Endodermal cell (in vitro differentiated cells): ENCODE measurements at regions not wholly inside any gene's neighbourhood (a gene's known extent, or its start where the extent isn't known, plus 50 kb on each side); places are given as distances from the start of the nearest gene placed in this dataset.

Experiments
- DNase-seq: peaks from one replicate; pipeline ENCODE4 v3.0.0-alpha.2; 2017
- H3K27ac ChIP-seq: 2 replicates; pipeline ENCODE4 v1.5.1; 2013; ENCODE audit warnings: mild to moderate bottlenecking, low read depth, low read length, moderate library complexity
- H3K27me3 ChIP-seq: 2 replicates; pipeline ENCODE4 v1.6.1; 2013; ENCODE audit warnings: mild to moderate bottlenecking, low read length, moderate library complexity; ENCODE audit not compliant: insufficient read depth, control insufficient read depth, poor library complexity, severe bottlenecking
- H3K36me3 ChIP-seq: 2 replicates; pipeline ENCODE4 v1.7.0; 2013; ENCODE audit warnings: mild to moderate bottlenecking, low read length, moderate library complexity; ENCODE audit not compliant: control insufficient read depth, insufficient read depth
- H3K4me1 ChIP-seq: one replicate; pipeline ENCODE4 v1.7.0; 2013; ENCODE audit warnings: low read length; ENCODE audit not compliant: control insufficient read depth, insufficient read depth
- H3K4me3 ChIP-seq: 2 replicates; pipeline ENCODE4 v1.5.1; 2013; ENCODE audit warnings: mild to moderate bottlenecking, low read length, moderate library complexity
- H3K9ac ChIP-seq: 2 replicates; pipeline ENCODE4 v1.6.1; 2013; ENCODE audit warnings: mild to moderate bottlenecking, low read length, moderate library complexity; ENCODE audit not compliant: poor library complexity, severe bottlenecking; ENCODE audit errors: extremely low read depth
- H3K9me3 ChIP-seq: 2 replicates; pipeline ENCODE4 v1.6.1; 2013; ENCODE audit warnings: mild to moderate bottlenecking, low read length, moderate library complexity; ENCODE audit not compliant: control insufficient read depth
- H3K27ac Mint-ChIP-seq: 2 replicates; pipeline ENCODE4 v1.8.0; 2020; ENCODE audit warnings: mixed read lengths
- H3K27me3 Mint-ChIP-seq: 2 replicates; pipeline ENCODE4 v1.8.0; 2021; ENCODE audit warnings: mild to moderate bottlenecking, mixed read lengths; ENCODE audit not compliant: insufficient read depth
- H3K36me3 Mint-ChIP-seq: 2 replicates; pipeline ENCODE4 v1.8.0; 2020; ENCODE audit warnings: low read depth, mixed read lengths
- H3K4me1 Mint-ChIP-seq: 2 replicates; pipeline ENCODE4 v1.8.0; 2020; ENCODE audit warnings: mixed read lengths
- H3K4me3 Mint-ChIP-seq: 2 replicates; pipeline ENCODE4 v1.8.0; 2020; ENCODE audit warnings: mild to moderate bottlenecking, moderate library complexity, mixed read lengths
- H3K9me3 Mint-ChIP-seq: 2 replicates; pipeline ENCODE4 v1.8.0; 2020; ENCODE audit warnings: mild to moderate bottlenecking, mixed read lengths
- CTCF ChIP-seq: fragments of 200-600 bp; sonication (generic); conservative IDR thresholded peaks from 2 replicates; pipeline ENCODE4 v1.5.0; 2021; ENCODE audit warnings: antibody characterized with exemption, mild to moderate bottlenecking
- WGBS, 2 experiments: methylation state at CpG; one replicate each; pipeline versions ENCODE4 v1.1.5 to v1.1.7; 2013; ENCODE audit warnings: missing lambda C conversion rate in 2 of 2, mixed read lengths in 1 of 2; ENCODE audit not compliant: insufficient coverage in 1 of 2, insufficient read length in 1 of 2; 5-methylcytosine and 5-hydroxymethylcytosine counted together

GRCh38 chr9:88690628-88691027 is 155.7 kb downstream of the NXNL2 start:
- DNase-seq = no peak
- no peak overlapping the region for H3K4me3 ChIP-seq
- Mint-ChIP-seq H3K27me3 (no peaks in the 10 kb centered on the region), H3K4me1 (no peaks in the 10 kb centered on the region), H3K9me3 (peaks cover 30% of the 10 kb centered on the region), H3K4me3 (no peak overlapping the region), H3K27ac (no peak overlapping the region), H3K36me3 (no peaks in the 10 kb centered on the region)
- no peak overlapping the region for H3K27ac ChIP-seq
- H3K36me3 ChIP-seq = no peaks in the 10 kb centered on the region
- TF ChIP-seq CTCF = no peak
- 93 to 97% methylated on average over 3 of the region's 3 CpGs for WGBS, 2 experiments
- H3K4me1 ChIP-seq = no peaks in the 10 kb centered on the region
- H3K9ac ChIP-seq = no peak overlapping the region
- peaks cover 24% of the 10 kb centered on the region for H3K9me3 ChIP-seq
- no peaks in the 10 kb centered on the region for H3K27me3 ChIP-seq

GRCh38 chr9:88691091-88691490 is 156.1 kb downstream of the NXNL2 start:
- Histone ChIP-seq H3K4me1 (no peaks in the 10 kb centered on the region), H3K27ac (no peak overlapping the region), H3K9me3 (peaks cover 24% of the 10 kb centered on the region), H3K9ac (no peak overlapping the region), H3K36me3 (no peaks in the 10 kb centered on the region), H3K27me3 (no peaks in the 10 kb centered on the region), H3K4me3 (no peak overlapping the region)
- no peak overlapping the region for H3K27ac Mint-ChIP-seq
- H3K27me3 Mint-ChIP-seq = no peaks in the 10 kb centered on the region
- peaks cover 30% of the 10 kb centered on the region for H3K9me3 Mint-ChIP-seq
- no peaks in the 10 kb centered on the region for H3K4me1 Mint-ChIP-seq
- DNase-seq = no peak
- no peaks in the 10 kb centered on the region for H3K36me3 Mint-ChIP-seq
- no peak overlapping the region for H3K4me3 Mint-ChIP-seq
- 91 to 92% methylated on average over 3 of the region's 3 CpGs for WGBS, 2 experiments
- TF ChIP-seq CTCF = no peak

GRCh38 chr9:88691811-88692210 is 156.8 kb downstream of the NXNL2 start:
- Histone ChIP-seq H3K4me3 (no peak overlapping the region), H3K27me3 (no peaks in the 10 kb centered on the region), H3K27ac (no peak overlapping the region), H3K4me1 (no peaks in the 10 kb centered on the region), H3K9ac (no peak overlapping the region), H3K36me3 (no peaks in the 10 kb centered on the region), H3K9me3 (peaks cover 24% of the 10 kb centered on the region)
- Mint-ChIP-seq H3K4me1 (no peaks in the 10 kb centered on the region), H3K36me3 (no peaks in the 10 kb centered on the region), H3K27ac (no peak overlapping the region), H3K4me3 (no peak overlapping the region), H3K27me3 (no peaks in the 10 kb centered on the region), H3K9me3 (peaks cover 29% of the 10 kb centered on the region)
- TF ChIP-seq CTCF = no peak
- no peak for DNase-seq
- WGBS, 2 experiments = 95% methylated on average over 2 of the region's 2 CpGs; no CpG with 5 or more reads in 1 of the 2 experiments
